HCT116 (cell line): ENCODE measurements at regions not wholly inside any gene's neighbourhood (a gene's known extent, or its start where the extent isn't known, plus 50 kb on each side); places are given as distances from the start of the nearest gene placed in this dataset.

Experiments
- ATAC-seq: fragments of 200-7000 bp; cut with Tn5 transposase; 2 replicates; pipeline ENCODE4 v1.9.1; 2020; ENCODE audit warnings: mild to moderate bottlenecking, moderate library complexity
- BruUV-seq: library from RNA; stranded (reverse); fragments of 400-500 nt; replicated peaks from 2 replicates; lab custom pipeline; 2021; lab: Mats Ljungman, UMichigan
- CTCF ChIA-PET: fragments of 300-600 bp; sonication (Branson Sonifier 250); formaldehyde crosslinking; loops from one replicate; lab custom pipeline; 2021; ENCODE audit warnings: antibody characterized with exemption; lab: Charles Lee
- POLR2A ChIA-PET: fragments of 300-600, 350-600 bp; sonication (Branson Sonifier 250); formaldehyde crosslinking; loops from one replicate; lab custom pipeline; 2021; ENCODE audit warnings: antibody characterized with exemption; lab: Charles Lee
- RAD21 ChIA-PET, 2 experiments: fragments of 300-600 bp; sonication (Branson Sonifier 250); formaldehyde crosslinking; loops; one replicate each; lab custom pipeline; 2023; ENCODE audit warnings: low total read pairs in 2 of 2; ENCODE audit not compliant: uncharacterized antibody in 2 of 2, unreplicated experiment in 2 of 2, low non-redundant PET in 1 of 2; lab: Charles Lee
- DNase-seq: peaks from one replicate; pipeline ENCODE4 v3.0.0-alpha.2; 2010; ENCODE audit warnings: low read depth, low spot score
- H2AFZ ChIP-seq: fragments of 200-600 bp; shearing (Covaris generic), sonication (generic); 2 replicates; pipeline ENCODE4 v1.6.1; 2017; ENCODE audit warnings: low read depth, mixed run types, mixed read lengths, antibody characterized with exemption, low read length; ENCODE audit not compliant: poor library complexity, severe bottlenecking
- H3K27ac ChIP-seq: 2 replicates; pipeline ENCODE4 v1.5.1; 2012; ENCODE audit warnings: low read depth, low read length
- H3K27me3 ChIP-seq: fragments of 200-600 bp; sonication (generic); 2 replicates; pipeline ENCODE4 v1.6.1; 2016; ENCODE audit warnings: mixed run types, low read length, mixed read lengths; ENCODE audit not compliant: insufficient read depth
- H3K36me3 ChIP-seq, 2 experiments: fragments of 200-500 bp in 1 of 2; fragments of 200-600 bp in 1 of 2; sonication (Bioruptor generic) in 1 of 2; sonication (generic) in 1 of 2; 2 replicates each; pipeline versions ENCODE4 v1.5.1 to v1.6.1; 2014 to 2016; ENCODE audit warnings: low read length in 2 of 2, inconsistent platforms in 1 of 2, mixed read lengths in 1 of 2, mixed run types in 1 of 2; ENCODE audit not compliant: insufficient read depth in 2 of 2, control insufficient read depth in 1 of 2
- H3K4me1 ChIP-seq, 2 experiments: fragments of 200-600 bp in 1 of 2; sonication (generic) in 1 of 2; 2 replicates each; pipeline versions ENCODE4 v1.5.1 to v1.6.1; 2012 to 2017; ENCODE audit warnings: low read length in 2 of 2, inconsistent platforms in 1 of 2, mild to moderate bottlenecking in 1 of 2, mixed read lengths in 1 of 2, mixed run types in 1 of 2, moderate library complexity in 1 of 2; ENCODE audit not compliant: insufficient read depth in 2 of 2, control insufficient read depth in 1 of 2
- H3K4me2 ChIP-seq: fragments of 200-600 bp; sonication (generic); 2 replicates; pipeline ENCODE4 v1.6.1; 2017; ENCODE audit warnings: mixed run types, low read length, mixed read lengths
- H3K4me3 ChIP-seq, 2 experiments: fragments of 200-600 bp in 1 of 2; sonication (generic) in 1 of 2; replicated peaks in 1 of 2; 2 replicates each; pipeline ENCODE4 v1.5.1; 2011 to 2016; ENCODE audit warnings: low read length in 2 of 2, control low read depth in 1 of 2, low read depth in 1 of 2, mild to moderate bottlenecking in 1 of 2, mixed read lengths in 1 of 2, mixed run types in 1 of 2
- H3K79me2 ChIP-seq: fragments of 200-600 bp; sonication (generic); 2 replicates; pipeline ENCODE4 v1.6.1; 2017; ENCODE audit warnings: mild to moderate bottlenecking, mixed run types, low read length, moderate library complexity, mixed read lengths; ENCODE audit not compliant: insufficient read depth
- H3K9ac ChIP-seq: fragments of 200-600 bp; sonication (generic); 2 replicates; pipeline ENCODE4 v1.6.1; 2016; ENCODE audit warnings: low read length, mixed read lengths
- H3K9me2 ChIP-seq: fragments of 200-600 bp; sonication (generic), shearing (Covaris generic); 2 replicates; pipeline ENCODE4 v1.6.1; 2017; ENCODE audit warnings: mixed run types, mild to moderate bottlenecking, moderate library complexity; ENCODE audit not compliant: insufficient read depth
- H3K9me3 ChIP-seq, 2 experiments: fragments of 200-500 bp in 1 of 2; fragments of 200-600 bp in 1 of 2; sonication (Bioruptor generic) in 1 of 2; sonication (generic) in 1 of 2; 2 replicates each; pipeline ENCODE4 v1.6.1; 2014 to 2017; ENCODE audit warnings: low read length in 2 of 2, mixed read lengths in 2 of 2, inconsistent platforms in 1 of 2, low read depth in 1 of 2, mild to moderate bottlenecking in 1 of 2, mixed run types in 1 of 2, moderate library complexity in 1 of 2; ENCODE audit not compliant: control insufficient read depth in 1 of 2, insufficient read depth in 1 of 2
- H4K20me1 ChIP-seq: fragments of 200-600 bp; sonication (generic), shearing (Covaris generic); 2 replicates; pipeline ENCODE4 v1.6.1; 2017; ENCODE audit warnings: mixed run types, mild to moderate bottlenecking, moderate library complexity; ENCODE audit not compliant: insufficient read depth
- ATF3 ChIP-seq: IDR thresholded peaks from 2 replicates; pipeline ENCODE4 v1.6.1; 2012
- CEBPB ChIP-seq: IDR thresholded peaks from 2 replicates; pipeline ENCODE4 v1.6.1; 2012; ENCODE audit warnings: low read depth
- EGR1 ChIP-seq: IDR thresholded peaks from 2 replicates; pipeline ENCODE4 v1.6.1; 2012; ENCODE audit warnings: low read depth
- ELF1 ChIP-seq: IDR thresholded peaks from 2 replicates; pipeline ENCODE4 v1.6.1; 2012; ENCODE audit warnings: low read depth, borderline replicate concordance
- EZH2phosphoT487 ChIP-seq: fragments of 200-600 bp; IDR thresholded peaks from 2 replicates; pipeline ENCODE4 v1.6.1; 2018; ENCODE audit warnings: antibody characterized with exemption, borderline replicate concordance
- JUND ChIP-seq: IDR thresholded peaks from 2 replicates; pipeline ENCODE4 v1.6.1; 2012
- POLR2AphosphoS5 ChIP-seq: IDR thresholded peaks from 2 replicates; pipeline ENCODE4 v1.6.1; 2011; ENCODE audit warnings: mild to moderate bottlenecking, low read depth, low read length, moderate library complexity
- RAD21 ChIP-seq: IDR thresholded peaks from 2 replicates; pipeline ENCODE4 v1.6.1; 2012; ENCODE audit warnings: low read depth, mild to moderate bottlenecking
- SIN3A ChIP-seq: IDR thresholded peaks from 2 replicates; pipeline ENCODE4 v1.6.1; 2012; ENCODE audit warnings: low read depth
- SRF ChIP-seq: IDR thresholded peaks from 2 replicates; pipeline ENCODE4 v1.6.1; 2012; ENCODE audit warnings: low read depth
- TCF7L2 ChIP-seq: IDR thresholded peaks from 2 replicates; pipeline ENCODE4 v1.7.0; 2011; ENCODE audit warnings: borderline replicate concordance, inconsistent platforms; ENCODE audit not compliant: insufficient read depth, insufficient read length; ENCODE audit errors: extremely low read depth
- YY1 ChIP-seq: IDR thresholded peaks from 2 replicates; pipeline ENCODE4 v1.6.1; 2011; ENCODE audit warnings: low read length, low read depth, moderate library complexity, mild to moderate bottlenecking; ENCODE audit not compliant: insufficient replicate concordance; ENCODE audit errors: extremely low read depth
- ZBTB33 ChIP-seq: IDR thresholded peaks from 2 replicates; pipeline ENCODE4 v1.6.1; 2011; ENCODE audit warnings: mild to moderate bottlenecking, low read length, moderate library complexity; ENCODE audit not compliant: insufficient replicate concordance; ENCODE audit errors: extremely low read depth
- ZFX ChIP-seq: fragments of 450-650 bp; IDR thresholded peaks from 2 replicates; pipeline ENCODE4 v1.6.1; 2017
- ZNF274 ChIP-seq: fragments of 200-500 bp; sonication (Bioruptor generic); IDR thresholded peaks from 2 replicates; pipeline ENCODE4 v1.6.1; 2014; ENCODE audit warnings: mild to moderate bottlenecking, low read depth, low read length, inconsistent platforms
- intact Hi-C: fragments of 100-400 bp; cut with micrococcal nuclease; formaldehyde crosslinking; loops from 2 replicates; pipeline ENCODE4 v1.10.0; 2022
- TF ChIP-seq, protein P1 (sequence below): IDR thresholded peaks from 2 replicates; pipeline ENCODE4 v1.6.1; 2012

- H3K9me3 ChIP-seq: no peaks in the 10 kb centered on the region
- no peak overlapping the region for H3K4me3 ChIP-seq
- CTCF ChIA-PET: no interaction called here
- intact Hi-C loops: no loop called here
- POLR2A ChIA-PET: interaction anchor here (0.6 kb wide), 1 partner anchor 118 kb away, joined by 3 read pairs; no protein-coding TSS in a partner anchor
- TF ChIP-seq YY1: no peak
- TF ChIP-seq TCF7L2: no peak
- no peak for TF ChIP-seq POLR2AphosphoS5
- TF ChIP-seq RAD21: no peak
- TF ChIP-seq ZNF274: no peak
- no peak for TF ChIP-seq CEBPB
- TF ChIP-seq, protein P1, sequence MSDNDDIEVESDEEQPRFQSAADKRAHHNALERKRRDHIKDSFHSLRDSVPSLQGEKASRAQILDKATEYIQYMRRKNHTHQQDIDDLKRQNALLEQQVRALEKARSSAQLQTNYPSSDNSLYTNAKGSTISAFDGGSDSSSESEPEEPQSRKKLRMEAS: no peak
- TF ChIP-seq ZBTB33: no peak
- TF ChIP-seq ATF3: no peak
- TF ChIP-seq SIN3A: no peak
- no peak for TF ChIP-seq EZH2phosphoT487
- TF ChIP-seq SRF: no peak
- TF ChIP-seq JUND: no peak
- TF ChIP-seq ZFX: no peak
- no peak for TF ChIP-seq EGR1
- TF ChIP-seq ELF1: no peak
- no peaks in the 10 kb centered on the region for H3K9me2 ChIP-seq
- H3K79me2 ChIP-seq: no peaks in the 10 kb centered on the region
- no peak overlapping the region for H3K9ac ChIP-seq
- ATAC-seq: no peak
- BruUV-seq: no TSS peak
- H2AFZ ChIP-seq: no peak overlapping the region
- no peak overlapping the region for H3K4me2 ChIP-seq
- H3K27me3 ChIP-seq: peaks cover 47% of the 10 kb centered on the region
- H3K27ac ChIP-seq: no peak overlapping the region
- no peak for DNase-seq
- no peaks in the 10 kb centered on the region for H4K20me1 ChIP-seq
- no peaks in the 10 kb centered on the region for H3K36me3 ChIP-seq
- RAD21 ChIA-PET: no interaction called here
- H3K4me1 ChIP-seq: no peaks in the 10 kb centered on the region
These were observed 192.7 kb downstream of the BUD13 start for GRCh38 chr11:116579857-116580727.
